ENCODE measurements at regions not wholly inside any gene's neighbourhood (a gene's known extent, or its start where the extent isn't known, plus 50 kb on each side); places are given as distances from the start of the nearest gene placed in this dataset.

DNA sequence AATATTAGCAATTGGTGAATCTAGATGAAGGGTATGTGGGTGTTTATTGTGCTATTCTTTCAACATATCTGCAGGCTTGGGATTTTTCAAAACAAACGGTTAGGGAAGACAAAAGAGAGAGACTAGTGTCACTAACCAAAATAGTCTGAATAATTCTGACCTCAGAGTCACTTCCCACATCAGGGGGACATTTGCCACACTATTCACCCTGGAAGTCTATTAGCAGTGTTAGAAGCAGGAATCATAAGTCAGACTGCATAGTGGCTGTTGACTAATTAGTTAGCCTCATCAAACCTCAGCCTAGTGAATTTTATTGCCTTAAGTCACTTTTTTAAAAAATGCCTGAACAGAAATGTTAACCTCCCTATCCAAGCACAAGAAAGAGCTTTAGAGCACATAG is 169.2 kb upstream of the RGMB start:
- no peak for TF ChIP-seq PPARA (CRISPR knock-in tag; IDR thresholded peaks at IDR 0.05; ENCODE audit: borderline replicate concordance)
- TF ChIP-seq ZNF8 (CRISPR knock-in tag; IDR thresholded peaks at IDR 0.05), result no peak
- no peak for TF ChIP-seq SNAI2 (CRISPR knock-in tag; IDR thresholded peaks at IDR 0.05)
- TF ChIP-seq ESRRG (CRISPR knock-in tag; IDR thresholded peaks at IDR 0.05), result no peak
- no peak for TF ChIP-seq ZFP30 (CRISPR knock-in tag; IDR thresholded peaks at IDR 0.05)
- TF ChIP-seq RARB (CRISPR knock-in tag; IDR thresholded peaks at IDR 0.05), result no peak
- TF ChIP-seq ZFP3 (CRISPR knock-in tag; IDR thresholded peaks at IDR 0.05), result no peak
- no peak for ATAC-seq

- no peak for ATAC-seq
- no peak for TF ChIP-seq TCF4 (CRISPR knock-in tag; IDR thresholded peaks at IDR 0.05; ENCODE audit: borderline replicate concordance)
- TF ChIP-seq RARB (CRISPR knock-in tag; IDR thresholded peaks at IDR 0.05), result no peak
- no peak for TF ChIP-seq ESRRG (CRISPR knock-in tag; IDR thresholded peaks at IDR 0.05)
- TF ChIP-seq CSDC2 (CRISPR knock-in tag; IDR thresholded peaks at IDR 0.05), result no peak
- TF ChIP-seq ZNF8 (CRISPR knock-in tag; IDR thresholded peaks at IDR 0.05), result no peak
- no peak for TF ChIP-seq GLIS3 (CRISPR knock-in tag; IDR thresholded peaks at IDR 0.05)
- TF ChIP-seq TSHZ2 (CRISPR knock-in tag; IDR thresholded peaks at IDR 0.05), result no peak
- no peak for TF ChIP-seq ISL1 (CRISPR knock-in tag; IDR thresholded peaks at IDR 0.05)
- no peak for TF ChIP-seq ZNF565 (CRISPR knock-in tag; conservative IDR thresholded peaks at IDR 0.05; ENCODE audit: low read depth)
- TF ChIP-seq ZC3H10 (CRISPR knock-in tag; IDR thresholded peaks at IDR 0.05), result no peak
- TF ChIP-seq ZNF70 (CRISPR knock-in tag; IDR thresholded peaks at IDR 0.05), result no peak
- TF ChIP-seq ZFP30 (CRISPR knock-in tag; IDR thresholded peaks at IDR 0.05), result no peak
- TF ChIP-seq, protein P1, sequence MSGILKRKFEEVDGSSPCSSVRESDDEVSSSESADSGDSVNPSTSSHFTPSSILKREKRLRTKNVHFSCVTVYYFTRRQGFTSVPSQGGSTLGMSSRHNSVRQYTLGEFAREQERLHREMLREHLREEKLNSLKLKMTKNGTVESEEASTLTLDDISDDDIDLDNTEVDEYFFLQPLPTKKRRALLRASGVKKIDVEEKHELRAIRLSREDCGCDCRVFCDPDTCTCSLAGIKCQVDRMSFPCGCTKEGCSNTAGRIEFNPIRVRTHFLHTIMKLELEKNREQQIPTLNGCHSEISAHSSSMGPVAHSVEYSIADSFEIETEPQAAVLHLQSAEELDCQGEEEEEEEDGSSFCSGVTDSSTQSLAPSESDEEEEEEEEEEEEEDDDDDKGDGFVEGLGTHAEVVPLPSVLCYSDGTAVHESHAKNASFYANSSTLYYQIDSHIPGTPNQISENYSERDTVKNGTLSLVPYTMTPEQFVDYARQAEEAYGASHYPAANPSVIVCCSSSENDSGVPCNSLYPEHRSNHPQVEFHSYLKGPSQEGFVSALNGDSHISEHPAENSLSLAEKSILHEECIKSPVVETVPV (CRISPR knock-in tag; IDR thresholded peaks at IDR 0.05), result no peak
- TF ChIP-seq PPARA (CRISPR knock-in tag; IDR thresholded peaks at IDR 0.05; ENCODE audit: borderline replicate concordance), result no peak
- no peak for TF ChIP-seq CREB5 (CRISPR knock-in tag; IDR thresholded peaks at IDR 0.05; ENCODE audit: low read depth)
- TF ChIP-seq ARNTL (CRISPR knock-in tag; IDR thresholded peaks at IDR 0.05; ENCODE audit: borderline replicate concordance, low read depth), result no peak
- no peak for TF ChIP-seq SNAI2 (CRISPR knock-in tag; IDR thresholded peaks at IDR 0.05)
- TF ChIP-seq OSR1 (CRISPR knock-in tag; IDR thresholded peaks at IDR 0.05), result no peak
- TF ChIP-seq ZFP3 (CRISPR knock-in tag; IDR thresholded peaks at IDR 0.05), result no peak
These were observed 168.6 kb upstream of the RGMB start for GRCh38 chr5:98604721-98605425.

DNA sequence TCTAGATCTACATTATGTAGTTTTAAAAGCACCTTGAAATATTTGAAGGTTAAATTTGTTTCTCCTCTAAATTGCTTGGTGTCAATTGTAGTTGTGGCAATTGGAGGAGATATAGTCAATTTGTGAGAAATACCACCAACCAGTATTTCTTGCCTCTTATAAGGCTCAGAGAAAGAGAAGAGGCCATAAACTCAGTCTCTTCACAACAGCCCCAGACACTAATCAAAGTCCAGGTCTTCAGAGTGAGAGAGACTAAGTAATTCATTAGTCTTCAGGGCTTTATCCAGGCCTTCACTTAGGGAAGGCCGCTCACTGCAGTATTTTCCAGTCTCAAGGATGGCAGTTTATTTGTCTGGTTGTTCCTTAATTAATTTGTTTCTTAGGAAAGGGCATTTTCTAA is 168.0 kb upstream of the RGMB start:
- ATAC-seq, result no peak
- no peak for TF ChIP-seq ESRRG (CRISPR knock-in tag; IDR thresholded peaks at IDR 0.05)
- no peak for TF ChIP-seq ISL1 (CRISPR knock-in tag; IDR thresholded peaks at IDR 0.05)
- no peak for TF ChIP-seq CSDC2 (CRISPR knock-in tag; IDR thresholded peaks at IDR 0.05)
- TF ChIP-seq BACH2 (CRISPR knock-in tag; IDR thresholded peaks at IDR 0.05; ENCODE audit: borderline replicate concordance), result no peak
- TF ChIP-seq, protein P1 (CRISPR knock-in tag; IDR thresholded peaks at IDR 0.05), result no peak
- TF ChIP-seq TCF4 (CRISPR knock-in tag; IDR thresholded peaks at IDR 0.05; ENCODE audit: borderline replicate concordance), result no peak
- no peak for TF ChIP-seq ARNTL (CRISPR knock-in tag; IDR thresholded peaks at IDR 0.05; ENCODE audit: borderline replicate concordance, low read depth)
- TF ChIP-seq TSHZ2 (CRISPR knock-in tag; IDR thresholded peaks at IDR 0.05), result no peak
- no peak for TF ChIP-seq ZFP3 (CRISPR knock-in tag; IDR thresholded peaks at IDR 0.05)
